ENCODE measurements at regions not wholly inside any gene's neighbourhood (a gene's known extent, or its start where the extent isn't known, plus 50 kb on each side); places are given as distances from the start of the nearest gene placed in this dataset.

DNA sequence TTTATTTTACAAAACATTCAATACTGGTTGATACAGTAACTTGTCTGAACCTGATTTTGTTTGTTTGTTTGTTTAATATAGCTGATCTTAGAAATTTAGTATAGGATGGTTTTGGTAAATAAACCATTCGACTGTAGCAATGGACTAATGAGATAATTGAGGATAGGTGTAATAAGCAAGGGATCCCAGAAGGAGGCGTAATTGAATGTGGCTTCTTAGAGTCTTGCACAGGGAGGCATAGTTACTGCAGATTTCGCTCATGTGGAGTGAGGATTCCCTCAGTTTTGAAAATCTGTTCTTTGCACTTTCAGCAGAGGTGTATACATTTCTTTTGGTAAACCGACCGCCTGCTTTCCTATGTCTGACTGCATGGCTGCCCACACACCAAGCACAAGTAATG lies 709.6 kb downstream of the SOCS6 start:
- no peaks in the 10 kb centered on the region for H3K9me3 ChIP-seq (ENCODE audit: low read length)
- H3K4me3 ChIP-seq (ENCODE audit: low read length) = no peak overlapping the region
- H3K4me1 ChIP-seq (ENCODE audit: insufficient read depth, low read length) = no peaks in the 10 kb centered on the region
- H2AFZ ChIP-seq (ENCODE audit: low read depth, low read length) = no peak overlapping the region
- no peaks in the 10 kb centered on the region for H3K36me3 ChIP-seq (ENCODE audit: insufficient read depth, low read length)
- no peaks in the 10 kb centered on the region for H3K27me3 ChIP-seq (ENCODE audit: insufficient read depth, low read length)

DNA sequence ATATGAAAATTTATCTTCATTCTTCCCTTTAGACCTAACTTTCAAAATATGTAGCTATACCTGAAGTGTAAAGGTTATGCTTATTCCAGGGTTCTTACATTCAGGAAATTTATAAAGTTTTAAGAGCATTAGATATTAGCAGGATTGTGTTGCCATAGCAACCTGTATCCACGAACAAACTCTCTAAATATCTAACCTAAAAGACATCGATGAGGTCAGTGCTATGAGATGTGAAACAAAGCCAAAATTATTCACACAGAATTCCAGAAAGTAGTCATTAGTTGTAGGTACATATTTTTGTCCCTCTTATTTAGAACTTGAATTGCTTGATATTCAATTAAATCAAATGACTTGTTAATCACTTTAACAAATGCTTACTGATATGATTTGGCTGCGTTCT lies 705.3 kb downstream of the SOCS6 start:
- Histone ChIP-seq H2AFZ (ENCODE audit: low read depth, low read length) (no peak overlapping the region), H3K36me3 (ENCODE audit: insufficient read depth, low read length) (no peaks in the 10 kb centered on the region), H3K4me1 (ENCODE audit: insufficient read depth, low read length) (no peaks in the 10 kb centered on the region), H3K4me3 (ENCODE audit: low read length) (no peak overlapping the region), H3K9me3 (ENCODE audit: low read length) (no peaks in the 10 kb centered on the region), H3K27me3 (ENCODE audit: insufficient read depth, low read length) (no peaks in the 10 kb centered on the region)

- no peaks in the 10 kb centered on the region for H3K9me3 ChIP-seq (ENCODE audit: low read length)
- no peak overlapping the region for H3K4me3 ChIP-seq (ENCODE audit: low read length)
- H3K27me3 ChIP-seq (ENCODE audit: insufficient read depth, low read length) = no peaks in the 10 kb centered on the region
- no peaks in the 10 kb centered on the region for H3K36me3 ChIP-seq (ENCODE audit: insufficient read depth, low read length)
- no peaks in the 10 kb centered on the region for H3K4me1 ChIP-seq (ENCODE audit: insufficient read depth, low read length)
- no peak overlapping the region for H2AFZ ChIP-seq (ENCODE audit: low read depth, low read length)
Measured at GRCh38 chr18:70991577-70991976, 702.7 kb downstream of the SOCS6 start.

DNA sequence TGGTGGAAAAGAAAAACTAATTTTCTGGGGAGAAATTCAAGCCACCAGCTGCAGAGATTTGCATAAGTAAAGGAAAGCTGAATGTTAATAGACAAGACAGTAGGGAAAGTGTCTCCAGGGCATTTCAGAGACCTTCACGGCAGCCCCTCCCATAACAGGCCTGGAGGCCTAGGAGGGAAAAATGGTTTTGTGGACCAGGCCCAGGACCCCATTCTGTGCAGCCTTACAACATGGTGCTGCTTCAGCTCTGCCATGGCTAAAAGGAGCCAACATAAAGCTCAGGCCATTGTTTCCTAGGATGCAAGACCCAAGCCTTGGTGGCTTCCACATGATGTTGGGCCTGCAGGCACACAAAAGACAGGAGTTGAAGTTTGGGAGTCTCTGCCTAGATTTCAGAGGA lies 697.1 kb downstream of the SOCS6 start:
- H3K4me3 ChIP-seq (ENCODE audit: low read length) = no peak overlapping the region
- H3K36me3 ChIP-seq (ENCODE audit: insufficient read depth, low read length) = no peaks in the 10 kb centered on the region
- peaks cover 2% of the 10 kb centered on the region for H3K9me3 ChIP-seq (ENCODE audit: low read length)

DNA sequence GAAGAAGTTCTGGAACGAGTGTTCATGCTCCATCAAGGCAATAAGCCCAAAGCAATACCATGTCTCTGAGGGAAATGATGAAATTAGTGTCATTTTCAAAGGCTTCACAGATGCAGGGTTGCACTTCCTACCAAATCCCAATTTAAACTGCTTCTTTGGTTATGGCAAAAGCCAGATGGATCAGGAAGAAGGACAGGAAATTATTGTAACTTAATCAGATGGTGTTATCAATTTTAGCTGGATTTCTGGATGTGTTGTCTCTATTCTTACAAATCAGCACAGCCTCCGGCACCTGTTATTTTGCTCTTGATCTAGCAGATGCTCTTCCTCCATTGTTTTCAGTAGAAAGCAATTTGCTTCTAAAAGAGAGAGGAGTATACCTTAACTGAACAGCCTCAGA lies 693.4 kb downstream of the SOCS6 start:
- Histone ChIP-seq H3K4me1 (ENCODE audit: insufficient read depth, low read length) (no peaks in the 10 kb centered on the region), H3K9me3 (ENCODE audit: low read length) (peaks cover 2% of the 10 kb centered on the region), H3K4me3 (ENCODE audit: low read length) (no peak overlapping the region), H3K27me3 (ENCODE audit: insufficient read depth, low read length) (no peaks in the 10 kb centered on the region), H3K36me3 (ENCODE audit: insufficient read depth, low read length) (no peaks in the 10 kb centered on the region), H2AFZ (ENCODE audit: low read depth, low read length) (no peak overlapping the region)

More for the DNA sequence above, 697.1 kb downstream of the SOCS6 start:
- Histone ChIP-seq H3K4me1 (ENCODE audit: insufficient read depth, low read length) (no peaks in the 10 kb centered on the region), H3K27me3 (ENCODE audit: insufficient read depth, low read length) (no peaks in the 10 kb centered on the region), H2AFZ (ENCODE audit: low read depth, low read length) (no peak overlapping the region)

DNA sequence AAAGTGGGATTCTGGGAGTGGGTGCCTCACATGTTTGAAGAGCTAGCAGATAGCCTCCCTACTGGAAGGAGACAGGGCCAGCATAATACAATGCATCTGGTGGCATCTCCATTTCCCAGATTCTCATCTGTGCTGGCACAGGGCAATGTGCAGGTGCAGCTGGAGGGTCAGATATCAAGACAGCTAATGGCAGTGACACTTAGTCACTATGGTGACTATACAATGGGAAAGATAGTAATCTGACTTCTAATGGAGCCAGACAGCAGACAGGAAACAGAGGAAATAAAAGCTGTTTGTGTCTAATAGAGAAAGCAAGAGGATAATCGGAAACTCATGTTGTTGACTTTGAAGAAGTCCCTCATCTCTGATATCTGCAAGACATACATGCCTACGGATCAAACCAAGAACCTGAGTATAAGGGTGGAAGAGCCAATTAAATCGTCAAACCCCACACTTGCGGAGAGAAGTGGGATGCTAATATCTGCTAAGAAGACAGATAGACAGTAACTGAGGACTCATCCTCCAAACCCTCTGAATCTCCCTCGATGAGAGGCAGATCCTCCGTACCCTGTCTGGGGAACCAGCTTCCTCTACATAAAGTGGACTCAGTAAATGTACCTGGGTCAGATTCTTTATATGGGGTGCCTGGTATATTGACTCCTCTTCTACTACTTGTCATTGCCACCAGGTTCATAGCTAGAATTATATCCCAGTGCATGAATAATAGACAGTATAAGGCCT lies 692.7 kb downstream of the SOCS6 start:
- Histone ChIP-seq H3K9me3 (ENCODE audit: low read length) (peaks cover 2% of the 10 kb centered on the region), H3K27me3 (ENCODE audit: insufficient read depth, low read length) (no peaks in the 10 kb centered on the region), H3K36me3 (ENCODE audit: insufficient read depth, low read length) (no peaks in the 10 kb centered on the region), H3K4me1 (ENCODE audit: insufficient read depth, low read length) (no peaks in the 10 kb centered on the region), H2AFZ (ENCODE audit: low read depth, low read length) (no peak overlapping the region), H3K4me3 (ENCODE audit: low read length) (no peak overlapping the region)

DNA sequence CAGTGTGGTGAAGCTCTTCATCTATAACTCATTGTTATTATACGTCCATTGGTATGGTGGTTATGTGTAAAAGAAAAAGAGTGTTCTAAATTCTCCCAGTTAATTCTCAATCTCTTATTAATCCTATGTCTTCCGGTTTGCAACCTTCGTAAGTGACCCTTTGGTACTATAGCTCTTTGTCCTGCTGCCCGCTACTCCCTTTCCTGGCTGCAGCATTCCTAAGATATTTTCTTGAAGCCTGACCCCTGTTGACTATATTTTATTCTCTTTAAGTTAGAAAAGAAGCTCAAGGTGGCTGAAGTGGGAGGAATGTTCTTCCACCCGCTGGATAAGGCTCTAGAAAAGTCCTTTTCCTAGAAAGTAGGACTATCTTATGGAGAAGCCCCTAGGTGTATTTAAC lies 684.8 kb downstream of the SOCS6 start:
- no peaks in the 10 kb centered on the region for H3K36me3 ChIP-seq (ENCODE audit: insufficient read depth, low read length)
- H3K4me3 ChIP-seq (ENCODE audit: low read length) = no peak overlapping the region
- no peaks in the 10 kb centered on the region for H3K9me3 ChIP-seq (ENCODE audit: low read length)
- H3K4me1 ChIP-seq (ENCODE audit: insufficient read depth, low read length) = no peaks in the 10 kb centered on the region
- no peak overlapping the region for H2AFZ ChIP-seq (ENCODE audit: low read depth, low read length)
- no peaks in the 10 kb centered on the region for H3K27me3 ChIP-seq (ENCODE audit: insufficient read depth, low read length)

GRCh38 chr18:70966419-70966818 lies 677.6 kb downstream of the SOCS6 start:
- Histone ChIP-seq H2AFZ (ENCODE audit: low read depth, low read length) (no peak overlapping the region), H3K36me3 (ENCODE audit: insufficient read depth, low read length) (no peaks in the 10 kb centered on the region), H3K4me1 (ENCODE audit: insufficient read depth, low read length) (no peaks in the 10 kb centered on the region), H3K27me3 (ENCODE audit: insufficient read depth, low read length) (no peaks in the 10 kb centered on the region), H3K4me3 (ENCODE audit: low read length) (no peak overlapping the region), H3K9me3 (ENCODE audit: low read length) (no peaks in the 10 kb centered on the region)

DNA sequence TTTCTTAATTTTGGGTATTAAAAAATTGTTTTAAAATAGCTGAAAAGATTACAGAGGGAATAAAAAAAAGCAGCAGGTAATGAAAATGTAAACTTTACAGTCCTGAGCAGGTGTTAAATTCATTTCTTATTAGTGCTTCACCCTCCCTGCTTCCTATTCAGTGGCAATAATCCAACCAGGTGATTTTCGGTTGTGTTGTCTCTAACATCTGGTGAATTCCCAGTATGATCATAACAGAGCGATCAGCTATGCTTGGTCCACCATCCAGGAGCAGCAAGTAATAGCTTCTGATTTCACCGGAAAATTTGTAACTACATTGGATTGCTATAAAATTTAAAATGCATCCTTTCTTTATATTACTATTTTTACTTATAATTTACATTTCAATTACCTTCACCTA lies 673.1 kb downstream of the SOCS6 start:
- no peaks in the 10 kb centered on the region for H3K9me3 ChIP-seq (ENCODE audit: low read length)
- H3K4me1 ChIP-seq (ENCODE audit: insufficient read depth, low read length) = no peaks in the 10 kb centered on the region
- no peaks in the 10 kb centered on the region for H3K27me3 ChIP-seq (ENCODE audit: insufficient read depth, low read length)
- no peak overlapping the region for H2AFZ ChIP-seq (ENCODE audit: low read depth, low read length)
- no peaks in the 10 kb centered on the region for H3K36me3 ChIP-seq (ENCODE audit: insufficient read depth, low read length)
- no peak overlapping the region for H3K4me3 ChIP-seq (ENCODE audit: low read length)

- no peaks in the 10 kb centered on the region for H3K36me3 ChIP-seq (ENCODE audit: insufficient read depth, low read length)
- no peak overlapping the region for H3K4me3 ChIP-seq (ENCODE audit: low read length)
- H3K27me3 ChIP-seq (ENCODE audit: insufficient read depth, low read length) = no peaks in the 10 kb centered on the region
- H3K4me1 ChIP-seq (ENCODE audit: insufficient read depth, low read length) = no peaks in the 10 kb centered on the region
- H2AFZ ChIP-seq (ENCODE audit: low read depth, low read length) = no peak overlapping the region
- no peaks in the 10 kb centered on the region for H3K9me3 ChIP-seq (ENCODE audit: low read length)
Measured at GRCh38 chr18:70956554-70956953, 667.7 kb downstream of the SOCS6 start.

GRCh38 chr18:70936160-70936559 lies 647.3 kb downstream of the SOCS6 start:
- Histone ChIP-seq H3K4me3 (ENCODE audit: low read length) (no peak overlapping the region), H3K4me1 (ENCODE audit: insufficient read depth, low read length) (no peaks in the 10 kb centered on the region), H3K27me3 (ENCODE audit: insufficient read depth, low read length) (no peaks in the 10 kb centered on the region), H3K9me3 (ENCODE audit: low read length) (no peaks in the 10 kb centered on the region), H3K36me3 (ENCODE audit: insufficient read depth, low read length) (no peaks in the 10 kb centered on the region), H2AFZ (ENCODE audit: low read depth, low read length) (no peak overlapping the region)

GRCh38 chr18:70931942-70932814 lies 643.3 kb downstream of the SOCS6 start:
- Histone ChIP-seq H3K4me3 (ENCODE audit: low read length) (no peak overlapping the region), H3K36me3 (ENCODE audit: insufficient read depth, low read length) (no peaks in the 10 kb centered on the region), H2AFZ (ENCODE audit: low read depth, low read length) (no peak overlapping the region), H3K9me3 (ENCODE audit: low read length) (no peaks in the 10 kb centered on the region), H3K4me1 (ENCODE audit: insufficient read depth, low read length) (no peaks in the 10 kb centered on the region), H3K27me3 (ENCODE audit: insufficient read depth, low read length) (no peaks in the 10 kb centered on the region)

DNA sequence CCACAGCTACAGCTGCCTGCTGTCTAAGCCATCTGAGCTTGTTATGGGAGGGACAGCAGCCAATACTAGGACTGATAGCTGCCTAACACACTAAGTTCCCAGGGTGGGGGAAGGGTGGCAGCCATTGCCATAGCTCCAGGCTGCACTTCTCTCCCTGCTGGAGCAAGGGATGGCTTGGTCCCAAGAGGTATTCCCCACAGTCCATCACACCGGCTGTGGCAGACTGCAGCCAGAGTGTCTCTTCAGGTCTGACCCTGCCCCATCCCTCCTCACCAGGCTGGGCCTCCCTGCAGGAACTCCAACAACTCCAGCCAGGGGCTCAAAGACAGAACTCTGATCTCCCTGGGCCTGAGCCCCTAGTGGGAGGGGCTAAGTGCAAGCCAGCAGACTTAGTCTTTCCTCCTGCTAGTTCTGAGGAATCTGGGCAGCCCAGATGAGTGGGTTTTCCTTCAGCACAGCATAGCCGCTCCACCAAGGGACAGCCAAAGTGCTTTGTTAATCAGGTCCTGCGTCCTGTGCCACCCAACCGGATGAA lies 632.1 kb downstream of the SOCS6 start:
- H3K27me3 ChIP-seq (ENCODE audit: insufficient read depth, low read length) = no peaks in the 10 kb centered on the region
- H3K4me3 ChIP-seq (ENCODE audit: low read length) = no peak overlapping the region
- no peaks in the 10 kb centered on the region for H3K4me1 ChIP-seq (ENCODE audit: insufficient read depth, low read length)
- H3K9me3 ChIP-seq (ENCODE audit: low read length) = no peaks in the 10 kb centered on the region
- H3K36me3 ChIP-seq (ENCODE audit: insufficient read depth, low read length) = no peaks in the 10 kb centered on the region
- no peak overlapping the region for H2AFZ ChIP-seq (ENCODE audit: low read depth, low read length)

All from neuron (in vitro differentiated cells).